ENCODE measurements at regions not wholly inside any gene's neighbourhood (a gene's known extent, or its start where the extent isn't known, plus 50 kb on each side); places are given as distances from the start of the nearest gene placed in this dataset.
A peak's percentile ranks its signal among the peaks of the same experiment; 100 is the strongest.
"Not testable (repeated sequence)": the region's sequence is repeated elsewhere in the genome, so short reads cannot be mapped to it uniquely, and the experiment has no call there.

GRCh38 chr3:86828751-86829150, 162.2 kb downstream of the VGLL3 start:
- DNase-seq: no peak
- POLR2A ChIA-PET (ENCODE audit: unreplicated experiment): interaction anchor here (0.6 kb wide), 1 partner anchor 247 kb away, joined by 5 read pairs; no protein-coding TSS in a partner anchor
- Histone ChIP-seq H3K36me3 (ENCODE audit: low read depth) (no peaks in the 10 kb centered on the region), H4K20me1 (ENCODE audit: insufficient read depth) (no peaks in the 10 kb centered on the region), H3F3A (ENCODE audit: insufficient read depth, low read depth) (no peaks in the 10 kb centered on the region), H3K27ac (no peak overlapping the region), H3K4me2 (no peak overlapping the region), H3K27me3 (ENCODE audit: insufficient read depth, low read depth) (no peaks in the 10 kb centered on the region), H3K4me1 (replicated peaks; ENCODE audit: insufficient read depth) (no peaks in the 10 kb centered on the region), H3K4me3 (no peak overlapping the region), H2AFZ (peak overlapping the region; percentile 60; the same call in 1 of the 2 replicates), H3K9me2 (ENCODE audit: insufficient read depth) (no peaks in the 10 kb centered on the region), H3K9me3 (ENCODE audit: insufficient read depth, low read depth) (no peaks in the 10 kb centered on the region), H3K79me2 (ENCODE audit: low read depth) (no peaks in the 10 kb centered on the region)
- intact Hi-C loops (cut with micrococcal nuclease; ENCODE audit: unreplicated experiment): no loop called here
- no TSS peak for BruUV-seq (replicated peaks)
- TF ChIP-seq, protein P1, sequence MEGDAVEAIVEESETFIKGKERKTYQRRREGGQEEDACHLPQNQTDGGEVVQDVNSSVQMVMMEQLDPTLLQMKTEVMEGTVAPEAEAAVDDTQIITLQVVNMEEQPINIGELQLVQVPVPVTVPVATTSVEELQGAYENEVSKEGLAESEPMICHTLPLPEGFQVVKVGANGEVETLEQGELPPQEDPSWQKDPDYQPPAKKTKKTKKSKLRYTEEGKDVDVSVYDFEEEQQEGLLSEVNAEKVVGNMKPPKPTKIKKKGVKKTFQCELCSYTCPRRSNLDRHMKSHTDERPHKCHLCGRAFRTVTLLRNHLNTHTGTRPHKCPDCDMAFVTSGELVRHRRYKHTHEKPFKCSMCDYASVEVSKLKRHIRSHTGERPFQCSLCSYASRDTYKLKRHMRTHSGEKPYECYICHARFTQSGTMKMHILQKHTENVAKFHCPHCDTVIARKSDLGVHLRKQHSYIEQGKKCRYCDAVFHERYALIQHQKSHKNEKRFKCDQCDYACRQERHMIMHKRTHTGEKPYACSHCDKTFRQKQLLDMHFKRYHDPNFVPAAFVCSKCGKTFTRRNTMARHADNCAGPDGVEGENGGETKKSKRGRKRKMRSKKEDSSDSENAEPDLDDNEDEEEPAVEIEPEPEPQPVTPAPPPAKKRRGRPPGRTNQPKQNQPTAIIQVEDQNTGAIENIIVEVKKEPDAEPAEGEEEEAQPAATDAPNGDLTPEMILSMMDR (conservative IDR thresholded peaks at IDR 0.05): no peak
- TF ChIP-seq EZH2 (IDR thresholded peaks at IDR 0.05; ENCODE audit: low read depth): no peak
- CTCF ChIA-PET: no interaction called here

GRCh38 chr3:86827582-86827981, 163.4 kb downstream of the VGLL3 start:
- H2AFZ ChIP-seq; H3K4me2 ChIP-seq; intact Hi-C loops (cut with micrococcal nuclease; ENCODE audit: unreplicated experiment); DNase-seq; H4K20me1 ChIP-seq (ENCODE audit: insufficient read depth); CTCF ChIA-PET; H3K79me2 ChIP-seq (ENCODE audit: low read depth); H3F3A ChIP-seq (ENCODE audit: insufficient read depth, low read depth); POLR2A ChIA-PET (ENCODE audit: unreplicated experiment); H3K9me3 ChIP-seq (ENCODE audit: insufficient read depth, low read depth); H3K4me3 ChIP-seq; H3K27ac ChIP-seq; BruUV-seq (replicated peaks); H3K27me3 ChIP-seq (ENCODE audit: insufficient read depth, low read depth); H3K4me1 ChIP-seq (replicated peaks; ENCODE audit: insufficient read depth); H3K36me3 ChIP-seq (ENCODE audit: low read depth); H3K9me2 ChIP-seq (ENCODE audit: insufficient read depth): not testable (repeated sequence)

DNA sequence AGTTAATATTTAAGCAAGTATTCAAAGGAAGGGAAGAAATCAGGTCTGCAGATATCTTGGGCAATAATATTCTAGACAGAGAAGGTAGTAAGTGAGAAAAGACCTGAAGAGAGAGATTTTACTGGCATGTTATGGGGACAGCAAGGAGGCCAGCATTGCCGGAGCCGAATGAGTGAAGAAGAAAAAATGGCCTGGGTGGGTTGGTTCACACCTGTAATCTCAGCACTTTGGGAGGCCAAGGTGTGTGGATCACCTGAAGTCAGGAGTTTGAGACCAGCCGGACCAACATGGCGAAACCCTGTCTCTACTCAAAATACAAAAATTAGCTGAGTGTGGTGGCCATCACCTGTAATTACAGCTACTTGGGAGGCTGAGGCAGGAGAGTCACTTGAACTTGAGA, 164.7 kb downstream of the VGLL3 start:
- ChIA-PET POLR2A (ENCODE audit: unreplicated experiment) (no interaction called here), CTCF (no interaction called here)
- Histone ChIP-seq H3K9me2 (ENCODE audit: insufficient read depth) (no peaks in the 10 kb centered on the region), H3K4me1 (replicated peaks; ENCODE audit: insufficient read depth) (no peaks in the 10 kb centered on the region), H3K4me2 (no peak overlapping the region), H3K36me3 (ENCODE audit: low read depth) (no peaks in the 10 kb centered on the region), H2AFZ (no peak overlapping the region), H4K20me1 (ENCODE audit: insufficient read depth) (no peaks in the 10 kb centered on the region), H3F3A (ENCODE audit: insufficient read depth, low read depth) (no peaks in the 10 kb centered on the region), H3K9me3 (ENCODE audit: insufficient read depth, low read depth) (no peaks in the 10 kb centered on the region), H3K27ac (no peak overlapping the region), H3K4me3 (no peak overlapping the region), H3K27me3 (ENCODE audit: insufficient read depth, low read depth) (no peaks in the 10 kb centered on the region), H3K79me2 (ENCODE audit: low read depth) (no peaks in the 10 kb centered on the region)
- intact Hi-C loops (cut with micrococcal nuclease; ENCODE audit: unreplicated experiment): no loop called here
- no peak for DNase-seq
- no peak for TF ChIP-seq EZH2 (IDR thresholded peaks at IDR 0.05; ENCODE audit: low read depth)
- TF ChIP-seq, protein P1 (conservative IDR thresholded peaks at IDR 0.05): no peak
- no TSS peak for BruUV-seq (replicated peaks)

GRCh38 chr3:86815880-86816279, 175.1 kb downstream of the VGLL3 start:
- H2AFZ ChIP-seq: no peak overlapping the region
- H3K79me2 ChIP-seq (ENCODE audit: low read depth): no peaks in the 10 kb centered on the region
- H3K27me3 ChIP-seq (ENCODE audit: insufficient read depth, low read depth): no peaks in the 10 kb centered on the region
- H3K36me3 ChIP-seq (ENCODE audit: low read depth): no peaks in the 10 kb centered on the region
- H3K4me2 ChIP-seq: no peak overlapping the region
- no peak overlapping the region for H3K27ac ChIP-seq
- H4K20me1 ChIP-seq (ENCODE audit: insufficient read depth): no peaks in the 10 kb centered on the region
- no peak overlapping the region for H3K4me3 ChIP-seq
- no peak for TF ChIP-seq EZH2 (IDR thresholded peaks at IDR 0.05; ENCODE audit: low read depth)
- TF ChIP-seq, protein P1 (conservative IDR thresholded peaks at IDR 0.05): no peak
- no TSS peak for BruUV-seq (replicated peaks)
- no peak for DNase-seq
- H3F3A ChIP-seq (ENCODE audit: insufficient read depth, low read depth): no peaks in the 10 kb centered on the region
- ChIA-PET POLR2A (ENCODE audit: unreplicated experiment) (no interaction called here), CTCF (no interaction called here)
- intact Hi-C loops (cut with micrococcal nuclease; ENCODE audit: unreplicated experiment): no loop called here
- H3K9me2 ChIP-seq (ENCODE audit: insufficient read depth): no peaks in the 10 kb centered on the region
- no peaks in the 10 kb centered on the region for H3K9me3 ChIP-seq (ENCODE audit: insufficient read depth, low read depth)
- H3K4me1 ChIP-seq (replicated peaks; ENCODE audit: insufficient read depth): no peaks in the 10 kb centered on the region
